ENCODE measurements at regions not wholly inside any gene's neighbourhood (a gene's known extent, or its start where the extent isn't known, plus 50 kb on each side); places are given as distances from the start of the nearest gene placed in this dataset.
"Not testable (repeated sequence)": the region's sequence is repeated elsewhere in the genome, so short reads cannot be mapped to it uniquely, and the experiment has no call there.

GRCh38 chr3:96538186-96538585, 276.2 kb upstream of the EPHA6 start:
- no peak overlapping the region for H3K4me3 Mint-ChIP-seq
- ATAC-seq (replicated peaks; ENCODE audit: extremely low read depth, poor library complexity, severe bottlenecking) (no peak), DNase-seq (ENCODE audit: low spot score in 2 of 2) (no peak)
- H3K36me3 Mint-ChIP-seq (ENCODE audit: insufficient read depth), result no peaks in the 10 kb centered on the region
- no peak overlapping the region for H3K27ac Mint-ChIP-seq (ENCODE audit: low read depth)
- no peaks in the 10 kb centered on the region for H3K27me3 Mint-ChIP-seq
- H3K9me3 Mint-ChIP-seq, result peaks cover 16% of the 10 kb centered on the region
- H3K4me1 Mint-ChIP-seq, result no peaks in the 10 kb centered on the region

GRCh38 chr3:96548073-96548472, 266.3 kb upstream of the EPHA6 start:
- Mint-ChIP-seq H3K27me3 (no peaks in the 10 kb centered on the region), H3K27ac (ENCODE audit: low read depth) (no peak overlapping the region), H3K4me1 (no peaks in the 10 kb centered on the region), H3K4me3 (no peak overlapping the region), H3K36me3 (ENCODE audit: insufficient read depth) (no peaks in the 10 kb centered on the region), H3K9me3 (peaks cover 38% of the 10 kb centered on the region)
- no peak for DNase-seq (ENCODE audit: low spot score in 2 of 2)
- ATAC-seq (replicated peaks; ENCODE audit: extremely low read depth, poor library complexity, severe bottlenecking), result no peak

GRCh38 chr3:96576935-96577334, 237.5 kb upstream of the EPHA6 start:
- ATAC-seq (replicated peaks; ENCODE audit: extremely low read depth, poor library complexity, severe bottlenecking) (no peak), DNase-seq (ENCODE audit: low spot score in 2 of 2) (no peak)
- Mint-ChIP-seq H3K4me1 (no peaks in the 10 kb centered on the region), H3K27me3 (no peaks in the 10 kb centered on the region), H3K4me3 (no peak overlapping the region), H3K27ac (ENCODE audit: low read depth) (no peak overlapping the region), H3K9me3 (peaks cover 33% of the 10 kb centered on the region), H3K36me3 (ENCODE audit: insufficient read depth) (peaks cover 5% of the 10 kb centered on the region)

- Mint-ChIP-seq H3K4me3 (no peak overlapping the region), H3K27me3 (no peaks in the 10 kb centered on the region), H3K9me3 (peaks cover 22% of the 10 kb centered on the region), H3K27ac (ENCODE audit: low read depth) (no peak overlapping the region), H3K36me3 (ENCODE audit: insufficient read depth) (peaks cover 2% of the 10 kb centered on the region), H3K4me1 (no peaks in the 10 kb centered on the region)
- ATAC-seq (replicated peaks; ENCODE audit: extremely low read depth, poor library complexity, severe bottlenecking) (no peak), DNase-seq (ENCODE audit: low spot score in 2 of 2) (no peak)
Measured at GRCh38 chr3:96584066-96584465, 230.3 kb upstream of the EPHA6 start.

GRCh38 chr3:96606865-96607264, 207.5 kb upstream of the EPHA6 start:
- not testable (repeated sequence) for ATAC-seq (replicated peaks; ENCODE audit: extremely low read depth, poor library complexity, severe bottlenecking); H3K4me1 Mint-ChIP-seq; H3K4me3 Mint-ChIP-seq; H3K27ac Mint-ChIP-seq (ENCODE audit: low read depth); H3K36me3 Mint-ChIP-seq (ENCODE audit: insufficient read depth); DNase-seq (ENCODE audit: low spot score in 2 of 2); H3K27me3 Mint-ChIP-seq
- H3K9me3 Mint-ChIP-seq, result peaks cover 28% of the 10 kb centered on the region

- ATAC-seq (replicated peaks; ENCODE audit: extremely low read depth, poor library complexity, severe bottlenecking) (no peak), DNase-seq (ENCODE audit: low spot score in 2 of 2) (no peak)
- no peaks in the 10 kb centered on the region for H3K27me3 Mint-ChIP-seq
- H3K9me3 Mint-ChIP-seq, result peaks cover 1% of the 10 kb centered on the region
- H3K27ac Mint-ChIP-seq (ENCODE audit: low read depth), result peak overlapping the region; percentile 55
- H3K4me3 Mint-ChIP-seq, result no peak overlapping the region
- H3K36me3 Mint-ChIP-seq (ENCODE audit: insufficient read depth), result no peaks in the 10 kb centered on the region
- no peaks in the 10 kb centered on the region for H3K4me1 Mint-ChIP-seq
Measured at GRCh38 chr3:96619475-96619874, 194.9 kb upstream of the EPHA6 start.

- ATAC-seq (replicated peaks; ENCODE audit: extremely low read depth, poor library complexity, severe bottlenecking) (no peak), DNase-seq (ENCODE audit: low spot score in 2 of 2) (no peak)
- H3K36me3 Mint-ChIP-seq (ENCODE audit: insufficient read depth), result no peaks in the 10 kb centered on the region
- H3K9me3 Mint-ChIP-seq, result peaks cover 11% of the 10 kb centered on the region
- H3K4me3 Mint-ChIP-seq, result no peak overlapping the region
- no peak overlapping the region for H3K27ac Mint-ChIP-seq (ENCODE audit: low read depth)
- H3K4me1 Mint-ChIP-seq, result no peaks in the 10 kb centered on the region
- no peaks in the 10 kb centered on the region for H3K27me3 Mint-ChIP-seq
Measured at GRCh38 chr3:96622878-96623277, 191.5 kb upstream of the EPHA6 start.

- Mint-ChIP-seq H3K27me3 (no peaks in the 10 kb centered on the region), H3K27ac (ENCODE audit: low read depth) (no peak overlapping the region), H3K9me3 (peaks cover 17% of the 10 kb centered on the region), H3K4me3 (no peak overlapping the region), H3K4me1 (no peaks in the 10 kb centered on the region), H3K36me3 (ENCODE audit: insufficient read depth) (no peaks in the 10 kb centered on the region)
- ATAC-seq (replicated peaks; ENCODE audit: extremely low read depth, poor library complexity, severe bottlenecking) (no peak), DNase-seq (ENCODE audit: low spot score in 2 of 2) (no peak)
Measured at GRCh38 chr3:96631050-96631449, 183.3 kb upstream of the EPHA6 start.

- Mint-ChIP-seq H3K27ac (ENCODE audit: low read depth) (no peak overlapping the region), H3K36me3 (ENCODE audit: insufficient read depth) (no peaks in the 10 kb centered on the region), H3K27me3 (no peaks in the 10 kb centered on the region), H3K4me3 (no peak overlapping the region), H3K4me1 (no peaks in the 10 kb centered on the region), H3K9me3 (no peaks in the 10 kb centered on the region)
- DNase-seq (ENCODE audit: low spot score in 2 of 2) (no peak), ATAC-seq (replicated peaks; ENCODE audit: extremely low read depth, poor library complexity, severe bottlenecking) (no peak)
Measured at GRCh38 chr3:96646596-96646995, 167.8 kb upstream of the EPHA6 start.

- no peaks in the 10 kb centered on the region for H3K4me1 Mint-ChIP-seq
- DNase-seq (ENCODE audit: low spot score in 2 of 2) (no peak), ATAC-seq (replicated peaks; ENCODE audit: extremely low read depth, poor library complexity, severe bottlenecking) (no peak)
- no peak overlapping the region for H3K4me3 Mint-ChIP-seq
- H3K36me3 Mint-ChIP-seq (ENCODE audit: insufficient read depth), result no peaks in the 10 kb centered on the region
- no peaks in the 10 kb centered on the region for H3K27me3 Mint-ChIP-seq
- no peak overlapping the region for H3K27ac Mint-ChIP-seq (ENCODE audit: low read depth)
- H3K9me3 Mint-ChIP-seq, result peaks cover 16% of the 10 kb centered on the region
Measured at GRCh38 chr3:96657710-96658109, 156.7 kb upstream of the EPHA6 start.

GRCh38 chr3:96671861-96672595, 142.4 kb upstream of the EPHA6 start:
- not testable (repeated sequence) for ATAC-seq (replicated peaks; ENCODE audit: extremely low read depth, poor library complexity, severe bottlenecking)

GRCh38 chr3:96677156-96677555, 137.2 kb upstream of the EPHA6 start:
- no peaks in the 10 kb centered on the region for H3K27me3 Mint-ChIP-seq
- DNase-seq (ENCODE audit: low spot score in 2 of 2), result no peak

More at GRCh38 chr3:96671861-96672595, 142.4 kb upstream of the EPHA6 start:
- DNase-seq (ENCODE audit: low spot score in 2 of 2); H3K27ac Mint-ChIP-seq (ENCODE audit: low read depth); H3K4me1 Mint-ChIP-seq; H3K27me3 Mint-ChIP-seq; H3K4me3 Mint-ChIP-seq; H3K36me3 Mint-ChIP-seq (ENCODE audit: insufficient read depth): not testable (repeated sequence)
- H3K9me3 Mint-ChIP-seq, result peaks cover 34% of the 10 kb centered on the region

GRCh38 chr3:96678325-96678724, 136.1 kb upstream of the EPHA6 start:
- ATAC-seq (replicated peaks; ENCODE audit: extremely low read depth, poor library complexity, severe bottlenecking) (no peak), DNase-seq (ENCODE audit: low spot score in 2 of 2) (no peak)
- Mint-ChIP-seq H3K9me3 (peaks cover 18% of the 10 kb centered on the region), H3K36me3 (ENCODE audit: insufficient read depth) (no peaks in the 10 kb centered on the region), H3K4me3 (no peak overlapping the region), H3K27me3 (no peaks in the 10 kb centered on the region), H3K27ac (ENCODE audit: low read depth) (no peak overlapping the region), H3K4me1 (no peaks in the 10 kb centered on the region)

More at GRCh38 chr3:96677156-96677555, 137.2 kb upstream of the EPHA6 start:
- no peak overlapping the region for H3K27ac Mint-ChIP-seq (ENCODE audit: low read depth)
- H3K36me3 Mint-ChIP-seq (ENCODE audit: insufficient read depth), result no peaks in the 10 kb centered on the region
- no peak overlapping the region for H3K4me3 Mint-ChIP-seq
- peaks cover 21% of the 10 kb centered on the region for H3K9me3 Mint-ChIP-seq
- no peak for ATAC-seq (replicated peaks; ENCODE audit: extremely low read depth, poor library complexity, severe bottlenecking)
- H3K4me1 Mint-ChIP-seq, result no peaks in the 10 kb centered on the region

Measured in central memory CD8-positive, alpha-beta T cell (primary cell).